Medulla oblongata (tissue), 1 donor: ENCODE measurements at regions not wholly inside any gene's neighbourhood (a gene's known extent, or its start where the extent isn't known, plus 50 kb on each side); places are given as distances from the start of the nearest gene placed in this dataset.

Experiments
- DNase-seq: peaks from one replicate; pipeline ENCODE4 v3.0.0-alpha.2; 2015; ENCODE audit errors: extremely low spot score

- no peak for DNase-seq
These were observed 51.3 kb upstream of the DRD2 start for GRCh38 chr11:113526521-113526920.
